GM21390 (cell line): ENCODE measurements at regions not wholly inside any gene's neighbourhood (a gene's known extent, or its start where the extent isn't known, plus 50 kb on each side); places are given as distances from the start of the nearest gene placed in this dataset.

Experiments
- ATAC-seq: cut with Tn5 transposase; IDR thresholded peaks from one replicate; pipeline ENCODE4 v1.9.1; 2021; ENCODE audit not compliant: unreplicated experiment

GRCh38 chr6:132244744-132245143 is 156.5 kb downstream of the MOXD1 start:
- no peak for ATAC-seq

DNA sequence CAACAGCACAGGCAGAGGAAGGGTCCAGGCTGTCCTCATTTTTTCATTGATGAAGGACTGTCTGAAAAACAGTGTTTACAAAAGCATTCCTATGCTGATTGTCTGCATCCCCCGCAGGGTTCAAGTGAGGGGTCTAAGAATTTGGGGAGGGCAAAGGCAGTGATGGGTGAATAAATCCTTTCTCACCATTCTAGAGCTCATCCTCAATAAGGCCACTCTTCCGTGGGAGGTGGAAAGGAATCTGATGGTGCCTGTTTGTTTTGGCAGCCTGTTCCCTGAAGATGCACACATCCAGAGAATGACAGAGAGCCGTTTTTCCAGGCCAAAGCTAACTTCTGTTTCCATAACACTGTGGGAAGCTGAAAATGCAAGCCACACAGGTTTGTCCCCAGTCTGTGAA is 164.5 kb downstream of the MOXD1 start:
- ATAC-seq, result no peak

DNA sequence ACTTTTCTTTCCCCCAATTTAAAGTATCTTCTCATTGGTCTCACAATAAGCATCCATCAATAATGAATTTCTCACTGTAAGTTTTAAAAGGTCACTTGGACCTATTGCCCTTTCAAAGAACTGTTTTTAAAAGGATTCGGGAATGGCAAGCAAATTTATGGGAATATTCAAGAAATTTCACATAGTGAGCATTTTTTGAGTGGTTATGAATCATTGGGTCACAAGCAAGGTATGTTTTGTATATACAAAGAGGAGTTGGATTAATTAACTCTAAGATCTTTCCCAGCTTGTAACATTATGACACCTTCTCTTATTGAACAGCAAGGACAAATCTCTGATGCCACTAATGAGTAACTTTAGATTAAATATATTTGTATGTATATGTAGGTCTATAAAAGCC is 165.0 kb downstream of the MOXD1 start:
- no peak for ATAC-seq

DNA sequence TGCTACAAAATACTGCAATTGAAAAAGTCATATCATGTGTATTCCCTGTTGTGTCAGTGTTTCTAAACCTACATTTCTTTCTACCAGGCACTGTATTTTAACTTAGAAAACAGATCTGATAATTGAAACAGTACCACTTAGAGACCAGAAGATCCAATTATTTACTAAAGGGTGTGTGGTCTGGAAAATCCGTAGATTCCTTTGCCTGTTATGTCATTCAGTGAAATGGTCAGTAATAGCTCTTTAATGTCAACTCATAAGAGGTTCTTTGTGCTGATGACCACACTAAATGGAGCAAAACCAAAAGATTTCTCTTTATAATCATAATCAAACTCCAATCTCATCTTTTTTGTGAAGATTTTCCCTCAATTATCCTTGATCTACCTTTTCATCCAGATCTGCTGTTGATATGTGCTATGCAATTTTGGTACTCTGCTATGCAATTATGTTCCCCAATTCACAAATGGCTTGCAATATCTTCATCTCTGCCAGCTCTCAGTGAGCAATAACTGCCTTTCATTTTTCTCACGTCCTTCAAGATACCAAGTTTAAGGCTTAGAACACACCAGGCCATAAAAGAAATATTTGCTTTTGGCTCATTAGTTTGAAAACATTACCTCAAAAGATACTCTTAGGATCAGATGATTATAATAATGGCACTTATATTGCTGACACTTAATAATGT is 165.5 kb downstream of the MOXD1 start:
- ATAC-seq, result no peak

- ATAC-seq, result no peak
These were observed 166.9 kb downstream of the MOXD1 start for GRCh38 chr6:132234356-132234755.

DNA sequence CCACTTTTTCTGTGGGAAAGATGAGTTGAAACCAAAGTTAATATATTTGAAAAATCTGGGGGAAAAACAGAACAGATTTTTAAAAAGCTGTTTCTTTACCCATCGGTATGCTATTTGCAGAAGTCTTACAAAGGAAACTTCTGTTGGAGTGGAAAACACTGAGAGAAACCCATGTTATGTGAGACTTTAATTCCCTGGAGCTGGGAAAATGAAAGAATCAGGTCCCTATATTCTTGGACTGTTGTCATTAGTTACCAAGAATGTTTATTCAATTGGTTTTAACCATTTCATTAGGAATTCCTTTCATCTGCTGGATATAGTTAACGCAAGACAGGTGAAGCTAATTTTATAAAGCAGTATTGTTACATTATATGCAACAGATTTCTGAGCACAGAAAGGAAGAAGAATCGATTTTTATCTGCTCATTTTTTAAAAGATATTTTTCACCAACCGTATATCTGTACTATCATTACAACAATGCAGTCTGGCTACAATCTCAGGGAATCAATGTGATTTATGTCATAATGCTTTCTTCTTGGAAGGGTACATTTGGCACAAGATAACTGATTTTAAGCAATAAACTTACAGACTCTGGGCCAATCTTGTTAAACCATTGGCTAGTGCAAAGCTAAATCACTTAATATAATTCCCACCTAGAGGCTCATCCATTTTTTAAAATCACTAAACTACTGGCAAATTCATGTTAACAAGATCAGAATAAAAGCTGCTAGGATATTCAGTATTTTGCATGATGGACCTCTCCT is 170.0 kb downstream of the MOXD1 start:
- ATAC-seq, result no peak

GRCh38 chr6:132228894-132229293 is 172.4 kb downstream of the MOXD1 start:
- no peak for ATAC-seq

GRCh38 chr6:132227904-132228303 is 173.4 kb downstream of the MOXD1 start:
- no peak for ATAC-seq

- no peak for ATAC-seq
These were observed 176.3 kb downstream of the MOXD1 start for GRCh38 chr6:132224943-132225342.

- ATAC-seq, result no peak
These were observed 180.5 kb downstream of the MOXD1 start for GRCh38 chr6:132220800-132221199.

GRCh38 chr6:132219901-132220300 is 181.4 kb downstream of the MOXD1 start:
- no peak for ATAC-seq

- no peak for ATAC-seq
These were observed 183.1 kb downstream of the MOXD1 start for GRCh38 chr6:132218059-132218696.

DNA sequence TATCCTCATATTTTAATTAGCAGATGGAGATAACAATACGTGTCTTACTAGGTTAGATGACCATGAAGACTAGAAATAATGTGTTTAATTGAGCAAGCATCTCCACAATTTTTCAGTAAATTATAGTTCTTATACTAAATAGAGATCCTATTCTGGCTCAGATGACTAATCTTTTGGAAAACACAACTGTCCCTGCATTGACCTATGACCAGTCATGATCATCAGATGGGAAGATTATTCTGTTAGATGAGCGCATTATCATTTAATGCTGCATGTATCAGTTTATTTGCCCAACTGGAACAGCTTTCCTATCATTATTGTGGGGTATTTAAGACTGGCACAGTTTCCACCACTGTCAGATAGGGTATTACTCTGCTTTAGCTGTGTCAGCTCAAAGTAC is 185.5 kb downstream of the MOXD1 start:
- no peak for ATAC-seq

DNA sequence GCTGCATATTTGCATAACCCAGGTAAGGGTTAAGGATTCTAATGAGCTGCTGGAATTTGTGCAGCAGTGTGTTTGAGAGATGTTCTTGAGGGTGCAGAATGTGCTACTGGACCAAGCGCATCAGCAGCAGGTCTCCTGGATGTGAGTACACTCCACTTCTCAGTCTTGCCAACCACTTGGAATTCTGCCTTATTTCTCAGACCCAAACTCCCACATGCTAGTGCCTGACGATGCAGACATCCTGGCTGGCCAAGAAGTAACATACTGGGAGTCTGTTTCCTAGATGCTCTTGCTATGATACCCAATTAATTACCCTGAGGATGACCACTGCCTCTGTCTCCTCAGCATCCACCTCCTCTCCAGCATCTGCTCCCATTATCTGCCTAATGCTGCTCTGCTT is 186.6 kb downstream of the MOXD1 start:
- ATAC-seq, result no peak

DNA sequence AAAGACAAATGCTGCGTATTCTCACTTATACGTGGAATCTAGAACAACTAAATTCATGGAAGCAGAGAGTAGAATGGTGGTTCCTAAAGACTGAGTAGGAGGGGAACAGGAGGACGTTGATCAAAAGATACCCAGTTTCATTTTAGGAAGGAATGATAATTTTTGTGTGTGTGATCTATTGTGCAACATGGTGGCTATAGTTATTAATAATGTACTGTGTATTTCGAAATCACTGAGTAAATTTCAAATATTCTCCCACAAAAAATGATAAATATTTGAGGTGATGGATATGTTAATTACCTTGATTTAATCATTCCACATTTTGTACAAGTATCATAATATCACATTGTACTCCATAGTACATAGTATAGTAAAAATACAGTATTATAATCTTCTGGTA is 187.5 kb downstream of the MOXD1 start:
- ATAC-seq, result no peak

- no peak for ATAC-seq
These were observed 188.1 kb downstream of the MOXD1 start for GRCh38 chr6:132213191-132213590.

DNA sequence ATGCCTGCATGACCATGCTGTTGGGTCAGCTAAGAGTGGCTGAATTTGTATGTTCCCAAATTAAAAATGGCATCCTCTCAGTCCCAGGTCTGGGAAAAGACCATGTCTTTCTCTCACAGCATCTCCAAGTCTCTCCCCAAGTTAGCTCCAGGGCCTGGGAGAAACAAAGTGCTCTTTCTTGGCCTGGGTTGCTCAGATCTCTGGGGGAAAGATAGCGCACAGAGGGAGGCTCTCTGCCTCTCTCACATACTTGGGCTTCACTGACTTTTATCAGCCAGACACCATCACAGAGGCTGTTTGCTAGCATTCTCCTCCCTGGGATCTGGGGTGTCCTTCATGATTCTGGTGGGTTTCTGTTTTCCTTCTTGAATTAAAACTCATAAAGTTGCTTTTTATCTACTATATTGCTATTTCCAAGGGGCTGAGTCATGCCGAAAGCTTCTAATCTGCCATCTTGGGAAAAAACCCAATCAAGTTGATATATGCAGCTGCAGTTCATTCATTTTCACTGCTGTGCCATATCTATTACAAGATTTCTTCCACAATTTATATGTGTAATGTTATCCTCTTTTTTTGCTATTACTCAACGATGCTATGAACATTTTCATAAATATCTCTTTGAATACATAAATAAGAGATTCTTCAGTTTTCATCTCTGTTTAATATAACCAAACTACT is 190.2 kb downstream of the MOXD1 start:
- ATAC-seq, result no peak

DNA sequence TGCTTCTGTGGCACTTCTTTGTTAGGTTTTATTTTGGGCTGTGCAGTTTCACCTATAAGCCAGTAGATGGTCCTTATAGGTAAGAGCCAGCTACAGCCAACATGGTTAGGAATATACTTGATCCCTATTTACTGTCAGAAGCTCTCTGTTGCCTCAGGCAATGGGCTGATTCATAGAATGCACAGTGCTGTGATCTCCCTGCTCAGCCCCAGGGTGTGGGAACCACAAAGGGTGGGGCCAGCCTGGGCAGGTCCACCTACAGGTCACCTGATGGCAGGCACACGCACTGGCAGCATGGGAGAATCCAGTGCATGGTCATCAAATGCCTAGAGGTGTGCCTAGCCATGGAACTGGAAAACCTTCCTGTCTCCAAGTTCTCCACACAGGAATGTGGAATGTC is 191.9 kb downstream of the MOXD1 start:
- ATAC-seq, result no peak

- ATAC-seq, result no peak
These were observed 193.3 kb downstream of the MOXD1 start for GRCh38 chr6:132207991-132208390.

DNA sequence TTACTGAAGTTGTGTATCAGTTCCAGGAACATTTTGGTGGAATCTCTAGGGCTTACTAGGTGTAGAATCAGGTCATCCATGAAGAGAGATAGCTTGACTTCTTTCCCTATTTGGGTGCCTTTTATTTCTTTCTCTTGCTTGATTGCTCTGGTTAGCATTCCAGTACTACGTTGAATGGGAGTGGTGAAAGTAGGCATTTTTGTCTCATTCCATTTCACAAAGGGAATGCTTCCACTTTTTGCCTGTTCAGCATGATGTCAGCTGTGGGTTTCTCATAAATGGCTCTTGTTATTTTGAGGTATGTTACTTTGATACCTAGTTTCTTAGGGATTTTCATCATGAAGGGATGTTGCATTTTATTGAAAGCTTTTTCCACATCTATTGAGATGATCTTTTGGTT is 195.3 kb downstream of the MOXD1 start:
- no peak for ATAC-seq

GRCh38 chr6:132204591-132204990 is 196.7 kb downstream of the MOXD1 start:
- no peak for ATAC-seq

DNA sequence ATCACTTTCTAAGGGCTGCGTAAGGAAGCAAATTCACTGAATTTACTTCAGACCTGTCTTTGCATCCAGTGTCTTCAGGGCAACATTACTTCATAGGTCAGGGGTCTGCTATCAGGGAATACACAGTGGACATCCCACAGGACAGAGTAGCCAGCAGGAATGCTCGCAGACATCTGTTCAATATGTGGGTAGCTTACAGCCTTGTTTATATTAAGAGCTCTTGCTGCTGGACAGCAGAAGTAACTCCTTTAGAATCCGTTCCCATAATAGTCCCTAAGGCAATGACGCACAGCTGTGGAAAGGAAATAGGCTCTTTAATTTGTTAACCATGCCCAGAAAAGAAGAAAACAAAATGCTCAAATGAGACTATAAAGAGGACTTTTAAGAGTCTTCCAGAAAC is 198.7 kb downstream of the MOXD1 start:
- no peak for ATAC-seq
